B cell (primary cell): ENCODE measurements at regions not wholly inside any gene's neighbourhood (a gene's known extent, or its start where the extent isn't known, plus 50 kb on each side); places are given as distances from the start of the nearest gene placed in this dataset.

Experiments
- EZH2 ChIP-seq: IDR thresholded peaks from 2 replicates; pipeline ENCODE4 v1.6.1; 2012; ENCODE audit warnings: borderline replicate concordance, low read depth, mild to moderate bottlenecking, moderate library complexity, low read length; ENCODE audit not compliant: insufficient read depth, poor library complexity, severe bottlenecking
- TF ChIP-seq, protein P1 (sequence below): fragments of 200-600 bp; IDR thresholded peaks from one replicate; pipeline ENCODE4 v1.8.0; 2022; ENCODE audit warnings: antibody characterized with exemption, mild to moderate bottlenecking

DNA sequence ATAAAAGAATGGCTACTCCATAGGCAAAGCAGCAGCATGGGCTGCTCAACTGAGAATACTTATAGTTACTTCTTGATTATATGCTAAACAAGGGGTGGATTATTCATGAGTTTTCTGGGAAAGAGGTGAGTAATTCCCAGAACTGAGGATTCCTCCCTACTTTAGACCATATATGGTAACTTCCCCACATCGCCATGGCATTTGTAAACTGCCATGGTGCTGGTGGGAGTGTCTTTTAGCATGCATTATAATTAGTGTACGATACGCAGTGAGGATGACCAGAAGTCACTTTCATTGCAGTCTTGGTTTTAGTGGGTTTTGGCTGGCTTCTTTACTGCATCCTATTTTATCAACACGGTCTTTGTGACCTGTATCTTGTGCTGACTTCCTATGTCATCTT is 141.5 kb downstream of the MAGEB17 start:
- TF ChIP-seq, protein P1, sequence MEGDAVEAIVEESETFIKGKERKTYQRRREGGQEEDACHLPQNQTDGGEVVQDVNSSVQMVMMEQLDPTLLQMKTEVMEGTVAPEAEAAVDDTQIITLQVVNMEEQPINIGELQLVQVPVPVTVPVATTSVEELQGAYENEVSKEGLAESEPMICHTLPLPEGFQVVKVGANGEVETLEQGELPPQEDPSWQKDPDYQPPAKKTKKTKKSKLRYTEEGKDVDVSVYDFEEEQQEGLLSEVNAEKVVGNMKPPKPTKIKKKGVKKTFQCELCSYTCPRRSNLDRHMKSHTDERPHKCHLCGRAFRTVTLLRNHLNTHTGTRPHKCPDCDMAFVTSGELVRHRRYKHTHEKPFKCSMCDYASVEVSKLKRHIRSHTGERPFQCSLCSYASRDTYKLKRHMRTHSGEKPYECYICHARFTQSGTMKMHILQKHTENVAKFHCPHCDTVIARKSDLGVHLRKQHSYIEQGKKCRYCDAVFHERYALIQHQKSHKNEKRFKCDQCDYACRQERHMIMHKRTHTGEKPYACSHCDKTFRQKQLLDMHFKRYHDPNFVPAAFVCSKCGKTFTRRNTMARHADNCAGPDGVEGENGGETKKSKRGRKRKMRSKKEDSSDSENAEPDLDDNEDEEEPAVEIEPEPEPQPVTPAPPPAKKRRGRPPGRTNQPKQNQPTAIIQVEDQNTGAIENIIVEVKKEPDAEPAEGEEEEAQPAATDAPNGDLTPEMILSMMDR = no peak
- no peak for TF ChIP-seq EZH2
